GM23338 (cell line): ENCODE measurements at regions not wholly inside any gene's neighbourhood (a gene's known extent, or its start where the extent isn't known, plus 50 kb on each side); places are given as distances from the start of the nearest gene placed in this dataset.

Source experiments
- ATAC-seq: fragments of 200-7000 bp; cut with Tn5 transposase; 3 replicates; pipeline ENCODE4 v1.9.1; 2020
- DNase-seq: peaks from one replicate; pipeline ENCODE4 v3.0.0-alpha.2; 2015; ENCODE audit warnings: low spot score
- H2AFZ ChIP-seq: fragments of 200-600 bp; sonication (generic); 2 replicates; pipeline ENCODE4 v1.8.0; 2016; ENCODE audit warnings: antibody characterized with exemption, mild to moderate bottlenecking, moderate library complexity
- H3F3A ChIP-seq: fragments of 200-600 bp; sonication (generic); replicated peaks from 2 replicates; pipeline ENCODE4 v1.8.0; 2017; ENCODE audit warnings: antibody characterized with exemption, mixed run types, low read depth
- H3K27ac ChIP-seq: fragments of 200-600 bp; sonication (generic); 2 replicates; pipeline ENCODE4 v1.6.1; 2016; ENCODE audit warnings: low read depth
- H3K27me3 ChIP-seq: fragments of 200-600 bp; sonication (generic); 2 replicates; pipeline ENCODE4 v1.8.0; 2016; ENCODE audit warnings: mild to moderate bottlenecking, mixed run types, moderate library complexity; ENCODE audit not compliant: insufficient read depth
- H3K36me3 ChIP-seq: fragments of 200-600 bp; sonication (generic); 2 replicates; pipeline ENCODE4 v1.8.0; 2016; ENCODE audit warnings: mild to moderate bottlenecking; ENCODE audit not compliant: insufficient read depth
- H3K4me1 ChIP-seq: fragments of 200-600 bp; sonication (generic); 2 replicates; pipeline ENCODE4 v1.8.0; 2016; ENCODE audit warnings: mild to moderate bottlenecking, moderate library complexity; ENCODE audit not compliant: insufficient read depth
- H3K4me2 ChIP-seq: fragments of 200-600 bp; sonication (generic); 2 replicates; pipeline ENCODE4 v1.7.1; 2017; ENCODE audit warnings: mixed run types
- H3K4me3 ChIP-seq: fragments of 200-600 bp; sonication (generic); 2 replicates; pipeline ENCODE4 v1.6.1; 2016; ENCODE audit warnings: mixed run types
- H3K79me2 ChIP-seq: fragments of 200-600 bp; sonication (generic); replicated peaks from 2 replicates; pipeline ENCODE4 v1.8.0; 2017; ENCODE audit warnings: mild to moderate bottlenecking; ENCODE audit not compliant: insufficient read depth
- H3K9me2 ChIP-seq: fragments of 200-600 bp; sonication (generic); 2 replicates; pipeline ENCODE4 v1.8.0; 2017; ENCODE audit not compliant: insufficient read depth
- H4K20me1 ChIP-seq: fragments of 200-600 bp; sonication (generic); replicated peaks from 2 replicates; pipeline ENCODE4 v1.8.0; 2017; ENCODE audit warnings: mild to moderate bottlenecking; ENCODE audit not compliant: insufficient read depth
- H3K27ac Mint-ChIP-seq: 2 replicates; pipeline ENCODE4 v1.8.0; 2020; ENCODE audit warnings: inconsistent platforms, mild to moderate bottlenecking, moderate library complexity, mixed read lengths
- H3K27me3 Mint-ChIP-seq: 3 replicates; pipeline ENCODE4 v1.8.0; 2022; ENCODE audit warnings: low read depth, mild to moderate bottlenecking, moderate library complexity, mixed read lengths, inconsistent platforms; ENCODE audit not compliant: insufficient read depth, poor library complexity
- H3K36me3 Mint-ChIP-seq: 3 replicates; pipeline ENCODE4 v1.8.0; 2021; ENCODE audit warnings: low read depth, mild to moderate bottlenecking, inconsistent platforms, moderate library complexity, mixed read lengths
- H3K4me1 Mint-ChIP-seq: 3 replicates; pipeline ENCODE4 v1.8.0; 2020; ENCODE audit warnings: mild to moderate bottlenecking, inconsistent platforms, mixed read lengths
- H3K4me3 Mint-ChIP-seq: 3 replicates; pipeline ENCODE4 v1.8.0; 2021; ENCODE audit warnings: moderate library complexity, mild to moderate bottlenecking, inconsistent platforms, mixed read lengths
- H3K9me3 Mint-ChIP-seq: 3 replicates; pipeline ENCODE4 v1.8.0; 2020; ENCODE audit warnings: moderate library complexity, mild to moderate bottlenecking, inconsistent platforms, mixed read lengths
- CREB1 ChIP-seq: fragments of 250-450 bp; sonication (Bioruptor Pico); IDR thresholded peaks from 2 replicates; pipeline ENCODE4 v1.5.0; 2020; ENCODE audit warnings: low read depth, mild to moderate bottlenecking, moderate library complexity
- EZH2 ChIP-seq: fragments of 200-600 bp; sonication (generic); IDR thresholded peaks from one replicate; pipeline ENCODE4 v1.8.0; 2017; ENCODE audit warnings: antibody characterized with exemption, mild to moderate bottlenecking, low read depth; ENCODE audit not compliant: unreplicated experiment
- EZH2phosphoT487 ChIP-seq: fragments of 200-600 bp; sonication (generic); IDR thresholded peaks from one replicate; pipeline ENCODE4 v1.8.1; 2018; ENCODE audit warnings: antibody characterized with exemption; ENCODE audit not compliant: unreplicated experiment
- JUNB ChIP-seq: IDR thresholded peaks from one replicate; pipeline ENCODE4 v1.6.1; 2016; ENCODE audit warnings: antibody characterized with exemption; ENCODE audit not compliant: unreplicated experiment
- NANOG ChIP-seq: IDR thresholded peaks from 2 replicates; pipeline ENCODE4 v1.6.1; 2016; ENCODE audit warnings: antibody characterized with exemption, borderline replicate concordance
- POLR2AphosphoS5 ChIP-seq: IDR thresholded peaks from 2 replicates; pipeline ENCODE4 v1.6.1; 2016; ENCODE audit warnings: antibody characterized with exemption, low read depth
- STAT1 ChIP-seq: IDR thresholded peaks from one replicate; pipeline ENCODE4 v1.6.1; 2016; ENCODE audit warnings: antibody characterized with exemption; ENCODE audit not compliant: unreplicated experiment
- ZNF114 ChIP-seq: fragments of 250-450 bp; sonication (Bioruptor Pico); IDR thresholded peaks from 2 replicates; pipeline ENCODE4 v1.5.0; 2020; ENCODE audit warnings: mild to moderate bottlenecking, moderate library complexity
- TF ChIP-seq, protein P1 (sequence below): IDR thresholded peaks from one replicate; pipeline ENCODE4 v1.6.1; 2018; ENCODE audit warnings: antibody characterized with exemption; ENCODE audit not compliant: unreplicated experiment
- TF ChIP-seq, protein P2 (sequence below): IDR thresholded peaks from 2 replicates; pipeline ENCODE4 v1.6.1; 2016; ENCODE audit warnings: antibody characterized with exemption
- TF ChIP-seq, protein P3 (sequence below), 2 experiments: fragments of 200-600 bp in 1 of 2; sonication (generic) in 1 of 2; conservative IDR thresholded peaks; 2 replicates each; pipeline versions ENCODE4 v1.5.1 to v1.6.1; 2016 to 2017; ENCODE audit warnings: antibody characterized with exemption in 2 of 2, low read depth in 2 of 2, mild to moderate bottlenecking in 2 of 2, moderate library complexity in 1 of 2

DNA sequence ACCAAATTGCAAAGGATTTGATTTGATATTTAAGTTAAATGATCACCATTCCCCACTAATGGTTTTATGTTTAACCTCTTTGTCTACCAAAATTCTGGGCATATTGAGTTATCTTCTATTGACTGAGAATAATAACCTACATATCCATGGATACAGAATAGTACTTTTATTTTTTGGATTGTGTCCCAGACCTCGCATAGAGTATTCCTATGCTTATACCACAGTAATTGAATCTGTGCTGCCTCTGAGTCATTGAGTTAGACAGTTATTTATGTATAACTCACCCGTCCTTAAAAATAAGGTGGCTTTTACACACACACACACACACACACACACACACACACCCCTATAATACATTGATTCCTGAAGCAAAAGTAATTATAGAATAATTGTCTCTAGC, 690.1 kb upstream of the BCHE start (continued):
- TF ChIP-seq, protein P1, sequence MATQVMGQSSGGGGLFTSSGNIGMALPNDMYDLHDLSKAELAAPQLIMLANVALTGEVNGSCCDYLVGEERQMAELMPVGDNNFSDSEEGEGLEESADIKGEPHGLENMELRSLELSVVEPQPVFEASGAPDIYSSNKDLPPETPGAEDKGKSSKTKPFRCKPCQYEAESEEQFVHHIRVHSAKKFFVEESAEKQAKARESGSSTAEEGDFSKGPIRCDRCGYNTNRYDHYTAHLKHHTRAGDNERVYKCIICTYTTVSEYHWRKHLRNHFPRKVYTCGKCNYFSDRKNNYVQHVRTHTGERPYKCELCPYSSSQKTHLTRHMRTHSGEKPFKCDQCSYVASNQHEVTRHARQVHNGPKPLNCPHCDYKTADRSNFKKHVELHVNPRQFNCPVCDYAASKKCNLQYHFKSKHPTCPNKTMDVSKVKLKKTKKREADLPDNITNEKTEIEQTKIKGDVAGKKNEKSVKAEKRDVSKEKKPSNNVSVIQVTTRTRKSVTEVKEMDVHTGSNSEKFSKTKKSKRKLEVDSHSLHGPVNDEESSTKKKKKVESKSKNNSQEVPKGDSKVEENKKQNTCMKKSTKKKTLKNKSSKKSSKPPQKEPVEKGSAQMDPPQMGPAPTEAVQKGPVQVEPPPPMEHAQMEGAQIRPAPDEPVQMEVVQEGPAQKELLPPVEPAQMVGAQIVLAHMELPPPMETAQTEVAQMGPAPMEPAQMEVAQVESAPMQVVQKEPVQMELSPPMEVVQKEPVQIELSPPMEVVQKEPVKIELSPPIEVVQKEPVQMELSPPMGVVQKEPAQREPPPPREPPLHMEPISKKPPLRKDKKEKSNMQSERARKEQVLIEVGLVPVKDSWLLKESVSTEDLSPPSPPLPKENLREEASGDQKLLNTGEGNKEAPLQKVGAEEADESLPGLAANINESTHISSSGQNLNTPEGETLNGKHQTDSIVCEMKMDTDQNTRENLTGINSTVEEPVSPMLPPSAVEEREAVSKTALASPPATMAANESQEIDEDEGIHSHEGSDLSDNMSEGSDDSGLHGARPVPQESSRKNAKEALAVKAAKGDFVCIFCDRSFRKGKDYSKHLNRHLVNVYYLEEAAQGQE = no peak
- no peak for TF ChIP-seq CREB1 (CRISPR knock-in tag)

DNA sequence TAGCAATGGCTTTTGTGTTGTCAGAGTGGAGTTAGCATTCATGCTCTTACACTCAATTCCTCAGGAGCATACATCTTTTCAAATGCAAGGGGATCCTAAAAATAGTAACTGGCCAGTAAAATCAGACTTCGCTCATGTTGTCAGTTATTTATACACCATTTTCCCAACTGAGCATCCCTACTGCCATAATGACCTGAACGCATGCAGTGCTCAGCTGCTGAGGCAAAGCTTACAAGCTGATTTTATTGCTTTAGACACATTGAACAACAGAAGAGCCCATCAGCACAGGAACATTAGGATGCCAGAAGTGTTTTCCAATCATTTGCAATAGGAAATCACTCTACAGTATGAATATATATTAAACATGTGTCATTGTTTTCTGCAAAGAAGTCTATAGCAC, 689.7 kb upstream of the BCHE start:
- Histone ChIP-seq H3K4me1 (no peaks in the 10 kb centered on the region), H3K4me2 (no peak overlapping the region), H2AFZ (no peak overlapping the region), H3K36me3 (no peaks in the 10 kb centered on the region), H4K20me1 (no peaks in the 10 kb centered on the region), H3K4me3 (no peak overlapping the region), H3K27me3 (no peaks in the 10 kb centered on the region), H3K9me2 (no peaks in the 10 kb centered on the region), H3K79me2 (no peaks in the 10 kb centered on the region), H3K27ac (no peak overlapping the region), H3F3A (no peaks in the 10 kb centered on the region)
- Mint-ChIP-seq H3K9me3 (peaks cover 14% of the 10 kb centered on the region), H3K36me3 (peaks cover 12% of the 10 kb centered on the region; the same call in 2 of the 3 replicates), H3K4me3 (no peak overlapping the region), H3K4me1 (peaks cover 3% of the 10 kb centered on the region; the same call in 2 of the 3 replicates), H3K27me3 (no peaks in the 10 kb centered on the region), H3K27ac (no peak overlapping the region)
- DNase-seq (no peak), ATAC-seq (no peak)
- TF ChIP-seq CREB1 (CRISPR knock-in tag) (no peak), POLR2AphosphoS5 (no peak), EZH2 (no peak), NANOG (no peak), JUNB (no peak), ZNF114 (CRISPR knock-in tag) (no peak), STAT1 (no peak), EZH2phosphoT487 (no peak)
- TF ChIP-seq, protein P2, sequence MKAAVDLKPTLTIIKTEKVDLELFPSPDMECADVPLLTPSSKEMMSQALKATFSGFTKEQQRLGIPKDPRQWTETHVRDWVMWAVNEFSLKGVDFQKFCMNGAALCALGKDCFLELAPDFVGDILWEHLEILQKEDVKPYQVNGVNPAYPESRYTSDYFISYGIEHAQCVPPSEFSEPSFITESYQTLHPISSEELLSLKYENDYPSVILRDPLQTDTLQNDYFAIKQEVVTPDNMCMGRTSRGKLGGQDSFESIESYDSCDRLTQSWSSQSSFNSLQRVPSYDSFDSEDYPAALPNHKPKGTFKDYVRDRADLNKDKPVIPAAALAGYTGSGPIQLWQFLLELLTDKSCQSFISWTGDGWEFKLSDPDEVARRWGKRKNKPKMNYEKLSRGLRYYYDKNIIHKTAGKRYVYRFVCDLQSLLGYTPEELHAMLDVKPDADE = no peak
- TF ChIP-seq, protein P3, sequence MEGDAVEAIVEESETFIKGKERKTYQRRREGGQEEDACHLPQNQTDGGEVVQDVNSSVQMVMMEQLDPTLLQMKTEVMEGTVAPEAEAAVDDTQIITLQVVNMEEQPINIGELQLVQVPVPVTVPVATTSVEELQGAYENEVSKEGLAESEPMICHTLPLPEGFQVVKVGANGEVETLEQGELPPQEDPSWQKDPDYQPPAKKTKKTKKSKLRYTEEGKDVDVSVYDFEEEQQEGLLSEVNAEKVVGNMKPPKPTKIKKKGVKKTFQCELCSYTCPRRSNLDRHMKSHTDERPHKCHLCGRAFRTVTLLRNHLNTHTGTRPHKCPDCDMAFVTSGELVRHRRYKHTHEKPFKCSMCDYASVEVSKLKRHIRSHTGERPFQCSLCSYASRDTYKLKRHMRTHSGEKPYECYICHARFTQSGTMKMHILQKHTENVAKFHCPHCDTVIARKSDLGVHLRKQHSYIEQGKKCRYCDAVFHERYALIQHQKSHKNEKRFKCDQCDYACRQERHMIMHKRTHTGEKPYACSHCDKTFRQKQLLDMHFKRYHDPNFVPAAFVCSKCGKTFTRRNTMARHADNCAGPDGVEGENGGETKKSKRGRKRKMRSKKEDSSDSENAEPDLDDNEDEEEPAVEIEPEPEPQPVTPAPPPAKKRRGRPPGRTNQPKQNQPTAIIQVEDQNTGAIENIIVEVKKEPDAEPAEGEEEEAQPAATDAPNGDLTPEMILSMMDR (conservative IDR thresholded peaks at IDR 0.05; ENCODE audit: low read depth in 2 of 2) = no peak
- TF ChIP-seq, protein P1 = no peak
